Endothelial cell of umbilical vein (primary cell): ENCODE measurements at regions not wholly inside any gene's neighbourhood (a gene's known extent, or its start where the extent isn't known, plus 50 kb on each side); places are given as distances from the start of the nearest gene placed in this dataset.

Experiments
- BruUV-seq: library from RNA; stranded (reverse); fragments of 400-500 nt; replicated peaks from 2 replicates; lab custom pipeline; 2021; lab: Mats Ljungman, UMichigan
- CTCF ChIA-PET: fragments of 300-600, 350-600 bp; sonication (Branson Sonifier 250); formaldehyde crosslinking; loops from one replicate; lab custom pipeline; 2021; ENCODE audit warnings: antibody characterized with exemption, inconsistent platforms; lab: Charles Lee
- POLR2A ChIA-PET: fragments of 300-600, 350-600 bp; sonication (Branson Sonifier 250); formaldehyde crosslinking; loops from one replicate; lab custom pipeline; 2021; ENCODE audit warnings: antibody characterized with exemption, inconsistent platforms; lab: Charles Lee
- DNase-seq: peaks from one replicate; pipeline ENCODE4 v3.0.0-alpha.2; 2011; ENCODE audit warnings: low read depth, low spot score
- FAIRE-seq: peaks from 2 replicates; lab custom pipeline; 2011; peaks lifted over from hg19 to GRCh38; lab: Jason Lieb, UNC
- H2AFZ ChIP-seq: 2 replicates; pipeline ENCODE4 v1.6.0; 2012; ENCODE audit warnings: low read depth, low read length, control low read depth, inconsistent platforms
- H3K27ac ChIP-seq: 2 replicates; pipeline ENCODE4 v1.5.1; 2011; ENCODE audit warnings: low read depth, mild to moderate bottlenecking, control low read depth, low read length, moderate library complexity; ENCODE audit not compliant: insufficient read depth
- H3K27me3 ChIP-seq, 2 experiments: 2 replicates each; pipeline versions ENCODE4 v1.6.0 to v1.6.1; 2011; ENCODE audit warnings: low read length in 2 of 2, mixed read lengths in 1 of 2; ENCODE audit not compliant: control insufficient read depth in 2 of 2, insufficient read depth in 2 of 2
- H3K36me3 ChIP-seq, 2 experiments: 2 replicates in 1 of 2; 3 replicates in 1 of 2; pipeline ENCODE4 v1.5.1; 2011; ENCODE audit warnings: low read length in 2 of 2, mild to moderate bottlenecking in 1 of 2, moderate library complexity in 1 of 2; ENCODE audit not compliant: control insufficient read depth in 2 of 2, insufficient read depth in 2 of 2; ENCODE audit errors: extremely low read depth in 1 of 2
- H3K4me1 ChIP-seq: 3 replicates; pipeline ENCODE4 v1.5.1; 2011; ENCODE audit warnings: mild to moderate bottlenecking, low read length; ENCODE audit not compliant: control insufficient read depth, insufficient read depth; ENCODE audit errors: extremely low read depth
- H3K4me2 ChIP-seq: 2 replicates; pipeline ENCODE4 v1.6.1; 2011; ENCODE audit warnings: low read length, control low read depth, mixed read lengths; ENCODE audit not compliant: insufficient read depth
- H3K4me3 ChIP-seq, 3 experiments: fragments of 200-600 bp in 1 of 3; sonication (generic), shearing (Covaris generic) in 1 of 3; replicated peaks in 1 of 3; 2 replicates each; pipeline ENCODE4 v1.5.1; 2011 to 2016; ENCODE audit warnings: control low read depth in 3 of 3, low read length in 3 of 3, mild to moderate bottlenecking in 2 of 3, inconsistent platforms in 1 of 3, low read depth in 1 of 3, moderate library complexity in 1 of 3; ENCODE audit not compliant: insufficient read depth in 1 of 3
- H3K79me2 ChIP-seq: 2 replicates; pipeline ENCODE4 v1.6.0; 2012; ENCODE audit warnings: low read length, inconsistent platforms; ENCODE audit not compliant: control insufficient read depth, insufficient read depth
- H3K9ac ChIP-seq: replicated peaks from 2 replicates; pipeline ENCODE3; 2011; ENCODE audit warnings: low read length, control low read depth; ENCODE audit not compliant: insufficient read depth; ENCODE audit errors: extremely low read depth
- H3K9me1 ChIP-seq: replicated peaks from 3 replicates; pipeline ENCODE4 v1.6.0; 2011; ENCODE audit warnings: mild to moderate bottlenecking, low read length; ENCODE audit not compliant: control insufficient read depth, insufficient read depth; ENCODE audit errors: extremely low read depth
- H3K9me3 ChIP-seq: replicated peaks from 2 replicates; pipeline ENCODE4 v1.5.1; 2012; ENCODE audit warnings: low read length, inconsistent platforms; ENCODE audit not compliant: control insufficient read depth, insufficient read depth
- H4K20me1 ChIP-seq: replicated peaks from 2 replicates; pipeline ENCODE3; 2011; ENCODE audit warnings: mild to moderate bottlenecking, low read length; ENCODE audit not compliant: control insufficient read depth, insufficient read depth; ENCODE audit errors: extremely low read depth
- CTCF ChIP-seq, 2 donors: IDR thresholded peaks; 1 replicate in 1 of 2; 2 replicates in 1 of 2; pipeline ENCODE4 v1.5.1; 2011; ENCODE audit warnings: low read length in 2 of 2, mild to moderate bottlenecking in 2 of 2, moderate library complexity in 2 of 2, control low read depth in 1 of 2, inconsistent platforms in 1 of 2, low read depth in 1 of 2; ENCODE audit not compliant: insufficient read depth in 1 of 2; ENCODE audit errors: extremely low read depth in 1 of 2
- FOS ChIP-seq: IDR thresholded peaks from 2 replicates; pipeline ENCODE4 v1.6.1; 2011; ENCODE audit warnings: mild to moderate bottlenecking, low read length, moderate library complexity, borderline replicate concordance; ENCODE audit not compliant: insufficient read depth
- GATA2 ChIP-seq: IDR thresholded peaks from 2 replicates; pipeline ENCODE4 v1.7.0; 2011; ENCODE audit warnings: low read depth, mild to moderate bottlenecking, moderate library complexity, mixed read lengths, low read length; ENCODE audit not compliant: insufficient read length, insufficient read depth
- JUN ChIP-seq: IDR thresholded peaks from 2 replicates; pipeline ENCODE4 v1.6.1; 2011; ENCODE audit warnings: borderline replicate concordance, low read depth; ENCODE audit not compliant: insufficient read length, insufficient read depth
- MAX ChIP-seq: IDR thresholded peaks from 2 replicates; pipeline ENCODE4 v1.6.1; 2011; ENCODE audit not compliant: insufficient read depth, insufficient read length
- MYC ChIP-seq: IDR thresholded peaks from one replicate; pipeline ENCODE4 v1.6.1; 2011; ENCODE audit warnings: mild to moderate bottlenecking, low read depth, low read length
- POLR2A ChIP-seq: IDR thresholded peaks from 2 replicates; pipeline ENCODE4 v1.6.1; 2012; ENCODE audit warnings: low read depth, mild to moderate bottlenecking, control low read depth, low read length
- POLR2AphosphoS5 ChIP-seq: IDR thresholded peaks from 2 replicates; pipeline ENCODE4 v1.6.1; 2012; ENCODE audit warnings: low read depth, mild to moderate bottlenecking, control low read depth, low read length, moderate library complexity; ENCODE audit not compliant: insufficient read depth
- dilution Hi-C: fragments of 300-500 bp; cut with MboI; formaldehyde crosslinking; loops from one replicate; pipeline ENCODE4 v1.15.0; 2019; ENCODE audit warnings: low sequenced_read_pairs; ENCODE audit not compliant: extremely low pct_ligation_motif_present
- intact Hi-C: fragments of 100-400 bp; cut with micrococcal nuclease; formaldehyde crosslinking; loops from one replicate; pipeline ENCODE4 v1.10.0; 2022

GRCh38 chr12:81863406-81863805 is 104.3 kb upstream of the PPFIA2 start:
- H3K4me3 ChIP-seq: no peak overlapping the region
- dilution Hi-C loops: no loop called here
- FAIRE-seq (no peak), DNase-seq (no peak)
- H3K36me3 ChIP-seq: no peaks in the 10 kb centered on the region
- POLR2A ChIA-PET: no interaction called here
- no peak for TF ChIP-seq MAX
- peaks cover 9% of the 10 kb centered on the region for H3K4me1 ChIP-seq
- intact Hi-C loops: no loop called here
- H3K9ac ChIP-seq: no peak overlapping the region
- CTCF ChIA-PET: no interaction called here
- no peaks in the 10 kb centered on the region for H4K20me1 ChIP-seq
- H3K9me1 ChIP-seq: no peaks in the 10 kb centered on the region
- H3K79me2 ChIP-seq: no peaks in the 10 kb centered on the region
- peaks cover 6 to 11% of the 10 kb centered on the region in 2 experiments for H3K27me3 ChIP-seq
- no peaks in the 10 kb centered on the region for H3K9me3 ChIP-seq
- BruUV-seq: no TSS peak
- H2AFZ ChIP-seq: no peak overlapping the region
- no peak overlapping the region for H3K27ac ChIP-seq
- no peak overlapping the region for H3K4me2 ChIP-seq

- peak; percentile 3 for TF ChIP-seq JUN
- peak; percentile 17 for TF ChIP-seq POLR2A
- TF ChIP-seq FOS: peak; percentile 17
- TF ChIP-seq GATA2: peak; percentile 82
- no peak for TF ChIP-seq MYC
- TF ChIP-seq CTCF (IDR thresholded peaks at IDR 0.05; ENCODE audit: extremely low read depth in 1 of 2, insufficient read depth in 1 of 2, low read depth in 1 of 2, low read length in 2 of 2): no peak
- peak; percentile 56 for TF ChIP-seq POLR2AphosphoS5
- FAIRE-seq: peak; percentile 4
- H3K4me3 ChIP-seq: no peak overlapping the region
- H4K20me1 ChIP-seq: no peaks in the 10 kb centered on the region
- no TSS peak for BruUV-seq
- H3K9ac ChIP-seq: no peak overlapping the region
- peaks cover 9% of the 10 kb centered on the region for H3K4me1 ChIP-seq
- intact Hi-C loops (no loop called here), dilution Hi-C loops (no loop called here)
- H2AFZ ChIP-seq: no peak overlapping the region
- H3K9me1 ChIP-seq: no peaks in the 10 kb centered on the region
- POLR2A ChIA-PET: no interaction called here
- H3K27ac ChIP-seq: no peak overlapping the region
- H3K36me3 ChIP-seq: no peaks in the 10 kb centered on the region
- CTCF ChIA-PET: interaction anchor here (0.8 to 1.0 kb wide), 2 partner anchors 9 to 19 kb away, joined by 3 read pairs; no protein-coding TSS in a partner anchor
- peak; percentile 84 for DNase-seq
- H3K9me3 ChIP-seq: no peaks in the 10 kb centered on the region
- H3K79me2 ChIP-seq: no peaks in the 10 kb centered on the region
- peaks cover 7 to 8% of the 10 kb centered on the region in 2 experiments for H3K27me3 ChIP-seq
- peak overlapping the region; percentile 4 for H3K4me2 ChIP-seq
These were observed 100.4 kb upstream of the PPFIA2 start for GRCh38 chr12:81859521-81859920.
